ENCODE measurements at regions not wholly inside any gene's neighbourhood (a gene's known extent, or its start where the extent isn't known, plus 50 kb on each side); places are given as distances from the start of the nearest gene placed in this dataset.

DNA sequence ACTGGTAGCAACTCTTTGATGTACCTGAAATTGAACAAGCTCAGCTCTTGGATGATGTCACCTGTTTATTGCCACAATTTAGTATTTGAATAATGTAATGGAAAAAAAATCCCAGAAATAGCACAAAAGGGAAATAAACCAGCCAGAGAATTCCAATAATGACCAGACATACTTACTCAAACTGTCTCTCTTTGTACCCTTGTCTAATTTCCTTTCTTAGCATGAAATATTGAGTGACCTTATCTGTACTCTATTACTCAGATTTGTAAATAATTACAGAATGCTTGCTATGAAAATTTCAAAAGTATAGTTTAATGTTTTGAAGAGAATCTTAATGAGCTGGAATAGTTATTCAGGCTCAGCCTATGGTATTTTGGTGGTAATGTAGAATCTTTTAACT is 555.4 kb upstream of the SGO1 start:
- Histone ChIP-seq H4K20me1 (ENCODE audit: control insufficient read depth, insufficient read depth) (no peaks in the 10 kb centered on the region), H3K4me1 (ENCODE audit: control insufficient read depth, insufficient read depth, low read length) (no peaks in the 10 kb centered on the region), H3K36me3 (ENCODE audit: control insufficient read depth in 2 of 2, insufficient read depth in 2 of 2, low read length in 1 of 2) (no peaks in the 10 kb centered on the region), H3K27ac (ENCODE audit: control insufficient read depth, insufficient read depth) (no peak overlapping the region), H3K27me3 (replicated peaks in 1 of 2; ENCODE audit: control insufficient read depth in 2 of 2, insufficient read depth in 2 of 2, low read length in 1 of 2) (no peaks in the 10 kb centered on the region), H3K79me2 (ENCODE audit: control insufficient read depth, insufficient read depth, low read length) (no peaks in the 10 kb centered on the region), H3K9me3 (replicated peaks; ENCODE audit: control insufficient read depth, insufficient read depth, low read length) (no peaks in the 10 kb centered on the region), H3K4me3 (no peak overlapping the region), H3K4me2 (ENCODE audit: control insufficient read depth, insufficient read depth) (no peak overlapping the region), H3K9ac (ENCODE audit: control insufficient read depth, insufficient read depth, low read length) (no peak overlapping the region), H2AFZ (ENCODE audit: control insufficient read depth, low read depth, low read length) (no peak overlapping the region)
- no TSS peak for BruUV-seq (replicated peaks)
- ChIA-PET POLR2A (no interaction called here), RAD21 (ENCODE audit: unreplicated experiment) (no interaction called here), SMC1A (ENCODE audit: uncharacterized antibody, unreplicated experiment) (no interaction called here), CTCF (no interaction called here)
- TF ChIP-seq RUNX3 (IDR thresholded peaks at IDR 0.05; ENCODE audit: low read length) (no peak), NFYB (IDR thresholded peaks at IDR 0.05; ENCODE audit: insufficient read depth, low read depth, low read length) (no peak), EGR1 (IDR thresholded peaks at IDR 0.05; ENCODE audit: borderline replicate concordance in 1 of 2, low read depth in 2 of 2, low read length in 2 of 2) (no peak), HDAC2 (IDR thresholded peaks at IDR 0.05) (no peak), IRF4 (IDR thresholded peaks at IDR 0.05; ENCODE audit: low read depth, low read length) (no peak), MTA3 (IDR thresholded peaks at IDR 0.05; ENCODE audit: borderline replicate concordance, low read length) (no peak)
- in situ Hi-C loops (cut with MboI) (no loop called here), intact Hi-C loops (cut with micrococcal nuclease; ENCODE audit: unreplicated experiment) (no loop called here)
- ATAC-seq, result no peak
- DNase-seq (ENCODE audit: low read depth, low spot score), result no peak
- no peak for FAIRE-seq

DNA sequence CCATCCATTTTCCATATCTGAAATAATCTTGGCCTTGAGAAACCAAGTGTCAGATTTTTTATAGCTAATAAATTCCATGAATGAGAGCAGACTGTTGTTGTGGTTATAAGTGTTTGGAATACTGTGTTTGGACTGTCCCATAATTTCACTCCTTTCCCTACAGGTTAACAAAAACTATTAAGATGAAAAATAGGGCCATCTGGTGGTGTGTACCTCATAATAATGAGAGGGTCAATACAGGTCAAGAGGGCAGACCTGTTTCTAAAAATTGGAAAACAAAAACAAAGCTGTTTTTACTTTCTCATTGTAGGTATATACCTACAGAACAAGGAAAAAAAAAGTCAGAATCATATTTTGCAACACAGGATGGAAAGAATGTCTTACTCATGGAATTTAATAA is 553.8 kb upstream of the SGO1 start:
- Histone ChIP-seq H3K9ac (ENCODE audit: control insufficient read depth, insufficient read depth, low read length) (no peak overlapping the region), H3K4me1 (ENCODE audit: control insufficient read depth, insufficient read depth, low read length) (no peaks in the 10 kb centered on the region), H2AFZ (ENCODE audit: control insufficient read depth, low read depth, low read length) (no peak overlapping the region), H3K36me3 (ENCODE audit: control insufficient read depth in 2 of 2, insufficient read depth in 2 of 2, low read length in 1 of 2) (no peaks in the 10 kb centered on the region), H3K27ac (ENCODE audit: control insufficient read depth, insufficient read depth) (no peak overlapping the region), H3K9me3 (replicated peaks; ENCODE audit: control insufficient read depth, insufficient read depth, low read length) (no peaks in the 10 kb centered on the region), H3K4me2 (ENCODE audit: control insufficient read depth, insufficient read depth) (no peak overlapping the region), H3K79me2 (ENCODE audit: control insufficient read depth, insufficient read depth, low read length) (no peaks in the 10 kb centered on the region), H4K20me1 (ENCODE audit: control insufficient read depth, insufficient read depth) (no peaks in the 10 kb centered on the region), H3K27me3 (replicated peaks in 1 of 2; ENCODE audit: control insufficient read depth in 2 of 2, insufficient read depth in 2 of 2, low read length in 1 of 2) (no peaks in the 10 kb centered on the region), H3K4me3 (no peak overlapping the region)
- ChIA-PET RAD21 (ENCODE audit: unreplicated experiment) (no interaction called here), POLR2A (no interaction called here), CTCF (no interaction called here), SMC1A (ENCODE audit: uncharacterized antibody, unreplicated experiment) (no interaction called here)
- ATAC-seq (no peak), DNase-seq (ENCODE audit: low read depth, low spot score) (no peak), FAIRE-seq (no peak)
- TF ChIP-seq CBX5 (IDR thresholded peaks at IDR 0.05; ENCODE audit: low read depth), result no peak
- TF ChIP-seq MYC (IDR thresholded peaks at IDR 0.05; ENCODE audit: insufficient read depth, insufficient read length, insufficient replicate concordance, low read length, severe bottlenecking), result no peak
- TF ChIP-seq, protein P1, sequence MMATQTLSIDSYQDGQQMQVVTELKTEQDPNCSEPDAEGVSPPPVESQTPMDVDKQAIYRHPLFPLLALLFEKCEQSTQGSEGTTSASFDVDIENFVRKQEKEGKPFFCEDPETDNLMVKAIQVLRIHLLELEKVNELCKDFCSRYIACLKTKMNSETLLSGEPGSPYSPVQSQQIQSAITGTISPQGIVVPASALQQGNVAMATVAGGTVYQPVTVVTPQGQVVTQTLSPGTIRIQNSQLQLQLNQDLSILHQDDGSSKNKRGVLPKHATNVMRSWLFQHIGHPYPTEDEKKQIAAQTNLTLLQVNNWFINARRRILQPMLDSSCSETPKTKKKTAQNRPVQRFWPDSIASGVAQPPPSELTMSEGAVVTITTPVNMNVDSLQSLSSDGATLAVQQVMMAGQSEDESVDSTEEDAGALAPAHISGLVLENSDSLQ (IDR thresholded peaks at IDR 0.05), result no peak
- TF ChIP-seq TAF1 (IDR thresholded peaks at IDR 0.05; ENCODE audit: borderline replicate concordance, low read depth, low read length), result no peak
- no TSS peak for BruUV-seq (replicated peaks)
- intact Hi-C loops (cut with micrococcal nuclease; ENCODE audit: unreplicated experiment) (loop anchor here (5.0 to 10.0 kb wide), 2 partner anchors 228 to 395 kb away; no protein-coding TSS in a partner anchor), in situ Hi-C loops (cut with MboI) (no loop called here)
